ENCODE measurements at regions not wholly inside any gene's neighbourhood (a gene's known extent, or its start where the extent isn't known, plus 50 kb on each side); places are given as distances from the start of the nearest gene placed in this dataset.

DNA sequence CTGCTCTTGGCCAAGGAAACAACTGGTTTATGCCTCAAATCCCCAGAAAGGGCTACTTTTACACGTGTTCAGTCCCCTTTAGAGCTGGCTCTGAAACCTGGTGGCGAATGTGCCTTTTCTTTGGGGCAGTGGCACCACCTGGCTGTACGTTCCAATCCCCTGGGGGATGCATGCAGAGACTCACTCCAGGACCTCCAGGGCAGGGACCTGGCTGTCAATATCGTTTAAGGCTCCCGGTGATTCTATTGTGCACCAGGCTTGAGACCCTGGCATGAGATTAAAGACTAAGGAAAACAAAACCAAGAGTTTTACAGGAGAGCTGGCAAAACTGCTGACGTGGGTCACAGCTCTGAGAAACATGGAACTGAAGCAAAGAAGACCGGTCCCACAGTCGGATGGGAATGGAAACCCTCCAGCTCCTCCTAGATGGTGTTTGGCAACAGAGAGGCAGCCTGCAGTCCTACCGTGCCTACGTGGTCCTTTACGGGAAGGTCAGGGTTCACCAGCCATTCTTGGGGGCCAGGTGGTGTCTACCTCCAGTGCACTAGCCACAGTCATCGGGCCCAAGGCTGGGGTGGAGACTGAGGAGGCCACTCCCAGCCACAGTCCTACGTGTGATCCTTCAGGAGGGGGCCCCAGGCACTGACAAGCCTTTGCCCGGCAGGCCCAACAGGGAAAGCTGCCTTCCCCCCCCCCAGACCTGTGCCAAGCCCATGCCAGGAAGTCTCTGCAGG lies 203.3 kb upstream of the CST7 start:
- Histone ChIP-seq H3K4me3 (no peak overlapping the region), H3K4me1 (ENCODE audit: insufficient read depth) (no peaks in the 10 kb centered on the region), H3K9me3 (no peaks in the 10 kb centered on the region), H3K36me3 (no peaks in the 10 kb centered on the region), H3K27ac (no peak overlapping the region), H3K27me3 (no peaks in the 10 kb centered on the region)
- WGBS, 3 donors: 78 to 88% (median 83%) methylated on average over 14 of the region's 14 CpGs
- DNase-seq: no peak
- intact Hi-C loops (cut with DNase I): loop anchor here in 1 of 4 donors (10.0 kb wide), 1 partner anchor 51 kb away; no protein-coding TSS in a partner anchor
- no peak for TF ChIP-seq EP300 (IDR thresholded peaks at IDR 0.05)
- TF ChIP-seq, protein P1, sequence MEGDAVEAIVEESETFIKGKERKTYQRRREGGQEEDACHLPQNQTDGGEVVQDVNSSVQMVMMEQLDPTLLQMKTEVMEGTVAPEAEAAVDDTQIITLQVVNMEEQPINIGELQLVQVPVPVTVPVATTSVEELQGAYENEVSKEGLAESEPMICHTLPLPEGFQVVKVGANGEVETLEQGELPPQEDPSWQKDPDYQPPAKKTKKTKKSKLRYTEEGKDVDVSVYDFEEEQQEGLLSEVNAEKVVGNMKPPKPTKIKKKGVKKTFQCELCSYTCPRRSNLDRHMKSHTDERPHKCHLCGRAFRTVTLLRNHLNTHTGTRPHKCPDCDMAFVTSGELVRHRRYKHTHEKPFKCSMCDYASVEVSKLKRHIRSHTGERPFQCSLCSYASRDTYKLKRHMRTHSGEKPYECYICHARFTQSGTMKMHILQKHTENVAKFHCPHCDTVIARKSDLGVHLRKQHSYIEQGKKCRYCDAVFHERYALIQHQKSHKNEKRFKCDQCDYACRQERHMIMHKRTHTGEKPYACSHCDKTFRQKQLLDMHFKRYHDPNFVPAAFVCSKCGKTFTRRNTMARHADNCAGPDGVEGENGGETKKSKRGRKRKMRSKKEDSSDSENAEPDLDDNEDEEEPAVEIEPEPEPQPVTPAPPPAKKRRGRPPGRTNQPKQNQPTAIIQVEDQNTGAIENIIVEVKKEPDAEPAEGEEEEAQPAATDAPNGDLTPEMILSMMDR (IDR thresholded peaks at IDR 0.05): no peak
- no peak for TF ChIP-seq POLR2A (IDR thresholded peaks at IDR 0.05)

DNA sequence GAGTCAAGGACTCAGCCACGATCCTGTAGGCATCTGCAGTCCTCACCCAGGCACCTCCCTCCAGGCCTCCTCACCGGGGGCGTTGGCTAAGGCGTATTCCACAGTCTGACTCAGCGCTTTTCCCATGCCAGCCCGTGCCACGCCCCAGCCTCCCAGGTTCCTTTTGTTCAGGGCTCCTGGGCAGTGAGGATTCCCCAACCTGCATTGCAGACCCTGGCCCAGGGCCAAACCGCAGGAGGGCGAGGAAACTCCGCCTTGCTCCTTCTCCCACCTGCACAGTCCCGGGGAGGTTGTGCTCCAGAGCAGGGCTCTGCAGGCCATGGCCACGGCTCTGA lies 202.8 kb upstream of the CST7 start:
- Histone ChIP-seq H3K27me3 (no peaks in the 10 kb centered on the region), H3K4me1 (ENCODE audit: insufficient read depth) (no peaks in the 10 kb centered on the region), H3K36me3 (no peaks in the 10 kb centered on the region), H3K27ac (no peak overlapping the region), H3K9me3 (no peaks in the 10 kb centered on the region), H3K4me3 (no peak overlapping the region)
- TF ChIP-seq, protein P1 (IDR thresholded peaks at IDR 0.05): no peak
- DNase-seq: no peak
- WGBS, 3 donors: 38 to 59% (median 42%) methylated on average over 12 of the region's 12 CpGs
- intact Hi-C loops (cut with DNase I): loop anchor here in 1 of 4 donors (10.0 kb wide), 1 partner anchor 52 kb away; no protein-coding TSS in a partner anchor

DNA sequence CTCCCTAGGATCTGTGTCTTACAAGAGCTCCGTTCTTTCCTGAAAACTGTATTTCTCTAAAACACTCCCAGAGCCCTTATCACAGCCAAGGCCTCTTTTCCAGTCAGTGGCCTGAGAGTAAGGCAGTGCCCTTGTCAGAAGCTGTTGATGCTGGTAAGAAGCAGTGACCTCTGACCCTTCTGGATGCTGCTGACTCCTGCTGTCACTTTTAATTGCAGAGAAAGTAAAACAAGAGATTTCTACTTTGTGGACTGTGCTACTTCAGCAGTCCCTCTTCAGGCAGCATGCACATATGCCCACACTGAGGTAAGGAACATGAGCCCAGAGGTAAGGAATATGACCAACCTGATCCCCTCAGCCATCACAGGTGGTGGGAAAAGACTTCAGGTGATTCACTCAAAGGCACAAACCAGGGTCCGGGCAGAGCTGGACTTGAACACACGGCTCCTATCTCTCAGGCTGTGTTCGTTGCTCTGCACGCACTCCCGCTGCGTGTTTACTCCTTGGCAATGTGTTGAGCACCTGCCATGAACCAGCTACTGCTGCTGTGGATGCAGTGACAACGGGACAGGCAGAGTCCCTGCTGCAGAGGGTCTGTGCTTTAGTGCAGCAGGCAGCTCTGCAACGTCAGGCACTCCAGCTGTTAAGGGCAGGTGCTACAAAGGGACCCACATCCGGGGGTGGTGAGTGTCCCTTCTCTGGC lies 201.9 kb upstream of the CST7 start:
- intact Hi-C loops (cut with DNase I): loop anchor here in 1 of 4 donors (10.0 kb wide), 1 partner anchor 52 kb away; no protein-coding TSS in a partner anchor
- no peaks in the 10 kb centered on the region for H3K36me3 ChIP-seq
- no peaks in the 10 kb centered on the region for H3K27me3 ChIP-seq
- no peak overlapping the region for H3K4me3 ChIP-seq
- H3K27ac ChIP-seq: no peak overlapping the region
- 78 to 85% (median 81%) methylated on average over 10 of the region's 10 CpGs for WGBS, 3 donors
- no peak for DNase-seq
- TF ChIP-seq EP300 (IDR thresholded peaks at IDR 0.05) (no peak), POLR2A (IDR thresholded peaks at IDR 0.05) (no peak)
- no peaks in the 10 kb centered on the region for H3K4me1 ChIP-seq (ENCODE audit: insufficient read depth)
- H3K9me3 ChIP-seq: no peaks in the 10 kb centered on the region

DNA sequence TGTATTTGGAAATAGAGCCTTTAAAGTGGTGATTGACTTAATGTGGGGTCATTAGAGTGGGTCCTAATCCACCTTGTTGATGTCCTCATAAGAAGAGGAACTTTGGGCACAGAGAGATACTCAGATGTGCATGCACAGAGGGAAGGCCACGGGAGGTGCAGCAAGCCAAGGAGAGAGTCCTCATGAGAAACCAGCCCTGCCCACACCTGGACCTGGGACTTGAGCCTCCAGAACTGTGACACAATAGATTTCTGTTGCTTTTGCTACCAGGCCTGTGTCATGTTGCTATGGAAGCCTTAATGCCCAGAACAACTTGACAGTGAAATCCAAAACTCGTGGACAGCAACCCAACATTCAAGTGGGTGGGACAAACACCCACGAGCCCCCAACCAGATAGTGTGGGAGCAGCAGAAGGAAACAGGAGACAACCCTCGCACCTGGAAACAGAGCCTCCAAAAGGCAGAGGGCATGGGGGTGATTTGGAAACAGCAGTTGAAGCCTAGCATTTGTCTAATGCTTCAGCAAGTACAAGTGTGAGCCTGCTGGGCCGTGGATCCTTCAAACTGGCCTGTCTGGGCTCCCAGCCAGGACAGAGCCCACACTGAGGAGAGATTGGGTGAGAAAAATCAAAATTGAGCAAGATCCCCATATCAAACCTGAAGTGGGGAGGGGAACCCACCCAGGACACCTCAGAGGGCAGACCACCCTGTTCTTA lies 201.0 kb upstream of the CST7 start:
- no peaks in the 10 kb centered on the region for H3K9me3 ChIP-seq
- TF ChIP-seq POLR2A (IDR thresholded peaks at IDR 0.05) (no peak), EP300 (IDR thresholded peaks at IDR 0.05) (no peak)
- TF ChIP-seq, protein P1 (IDR thresholded peaks at IDR 0.05): no peak
- H3K4me1 ChIP-seq (ENCODE audit: insufficient read depth): no peaks in the 10 kb centered on the region
- H3K27ac ChIP-seq: no peak overlapping the region
- H3K36me3 ChIP-seq: no peaks in the 10 kb centered on the region
- WGBS, 3 donors: 49 to 68% (median 60%) methylated on average over 5 of the region's 5 CpGs
- H3K4me3 ChIP-seq: no peak overlapping the region
- no peak for DNase-seq
- no peaks in the 10 kb centered on the region for H3K27me3 ChIP-seq
- intact Hi-C loops (cut with DNase I): loop anchor here in 1 of 4 donors (10.0 kb wide), 1 partner anchor 53 kb away; no protein-coding TSS in a partner anchor

Measured in ovary (tissue), 7 donors.